OCI-M1 (cell line): ENCODE measurements at regions not wholly inside any gene's neighbourhood (a gene's known extent, or its start where the extent isn't known, plus 50 kb on each side); places are given as distances from the start of the nearest gene placed in this dataset.
A peak's percentile ranks its signal among the peaks of the same experiment; 100 is the strongest.
"Not testable (repeated sequence)": the region's sequence is repeated elsewhere in the genome, so short reads cannot be mapped to it uniquely, and the experiment has no call there.

Source experiments
- DNase-seq: peaks from one replicate; lab custom pipeline; 2025; lab: John Stamatoyannopoulos, UW

DNA sequence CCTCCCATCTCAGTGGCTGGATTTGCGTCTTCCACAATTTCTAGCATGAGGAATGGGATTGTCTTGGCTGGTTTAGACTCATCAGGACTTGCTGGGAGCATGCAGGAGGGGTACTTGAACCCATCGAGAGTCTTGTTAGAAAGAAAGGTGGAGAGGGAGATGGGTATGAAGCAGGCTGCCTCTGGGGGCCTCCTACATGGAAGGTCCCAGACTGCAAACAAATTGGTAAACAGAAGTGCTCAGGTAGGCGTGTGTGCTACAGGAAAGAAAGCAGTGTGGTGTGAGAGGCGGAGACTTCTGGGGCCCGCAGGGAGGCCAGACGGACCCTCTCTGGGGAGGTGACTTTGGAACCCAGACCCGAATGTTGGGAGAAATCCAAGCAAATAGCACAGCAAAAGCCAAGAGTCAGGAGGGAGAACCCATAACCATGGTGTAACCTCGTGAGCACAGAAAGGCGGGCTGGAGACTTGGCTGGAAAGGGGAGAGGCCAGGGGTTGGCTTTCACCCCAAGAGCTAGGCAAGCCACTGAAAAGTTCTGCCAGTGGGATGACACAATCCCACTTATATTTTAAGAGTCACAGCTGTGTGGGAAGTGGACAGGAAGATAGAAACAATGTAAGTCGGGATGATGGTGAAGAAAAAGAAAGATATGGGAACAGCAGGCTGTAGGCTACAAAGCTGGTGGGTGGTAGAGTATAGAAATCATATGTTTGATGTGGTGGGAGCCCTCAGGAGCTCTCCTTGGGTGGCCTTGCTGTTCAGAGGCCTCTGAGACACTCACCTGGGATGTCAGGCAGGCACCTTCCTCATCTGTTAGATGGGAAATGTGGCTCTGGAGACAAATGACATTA, 130.1 kb upstream of the PRR20G start:
- no peak for DNase-seq

- DNase-seq, result no peak
These were observed 126.0 kb upstream of the PRR20G start for GRCh38 chr3:127413871-127414270.

- no peak for DNase-seq
These were observed 125.5 kb upstream of the PRR20G start for GRCh38 chr3:127413318-127413673.

DNA sequence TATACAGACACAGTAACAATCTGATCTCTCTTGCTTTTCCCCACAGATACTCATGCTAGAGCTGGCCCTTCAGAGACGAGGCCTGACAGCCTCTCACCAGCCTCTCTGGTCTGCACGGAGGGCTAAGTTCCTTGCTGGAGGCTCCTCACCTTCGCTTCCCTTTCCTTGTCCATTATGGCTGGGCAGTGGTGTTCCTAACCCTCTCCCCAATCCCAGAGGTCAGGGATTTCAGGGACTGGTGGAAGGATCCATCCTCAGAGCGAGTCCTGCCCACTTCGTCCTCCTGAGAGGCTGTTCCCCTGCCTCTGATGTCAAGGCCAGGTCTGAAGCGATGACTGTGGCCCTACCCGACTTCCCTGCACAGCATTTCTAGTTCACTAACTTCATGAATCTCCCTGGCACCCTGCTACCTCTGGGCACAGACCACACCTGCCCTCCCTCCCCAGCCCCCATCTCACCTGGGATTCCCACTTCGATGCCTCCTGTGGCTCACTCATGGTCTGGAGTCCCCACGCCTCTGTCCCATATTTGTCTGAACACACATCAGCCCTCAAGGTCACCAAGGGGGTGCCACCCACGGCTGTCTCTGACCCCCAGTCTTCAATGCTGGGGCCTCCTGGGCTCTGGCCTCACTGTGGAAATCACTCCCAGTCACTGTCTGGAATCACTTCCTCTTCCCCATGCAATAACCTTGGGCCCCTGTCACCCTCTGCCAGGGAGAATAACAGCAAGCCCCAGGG, 124.9 kb upstream of the PRR20G start:
- no peak for DNase-seq

- not testable (repeated sequence) for DNase-seq
These were observed 124.0 kb upstream of the PRR20G start for GRCh38 chr3:127411875-127412274.

GRCh38 chr3:127411083-127411727, 123.4 kb upstream of the PRR20G start:
- DNase-seq, result peak; percentile 55

DNA sequence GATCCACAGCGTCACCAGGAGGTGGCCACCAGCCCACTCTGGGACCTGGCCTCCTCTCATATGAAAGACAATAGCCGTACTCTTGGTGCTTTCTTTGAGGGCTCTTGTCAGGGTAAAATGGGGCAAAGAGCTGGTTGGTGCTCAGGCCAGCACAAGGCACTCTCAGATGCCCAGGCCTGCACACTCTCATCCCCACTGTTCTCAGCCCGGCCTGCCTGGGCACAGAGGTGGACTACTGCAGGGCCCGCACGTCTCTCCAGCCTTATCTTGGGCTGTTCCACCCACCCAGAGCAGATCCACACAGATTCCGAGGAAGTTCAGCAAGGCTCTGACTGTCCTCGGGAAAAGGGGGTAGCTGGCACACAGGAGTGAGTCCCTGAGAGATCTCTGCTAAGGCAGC, 122.8 kb upstream of the PRR20G start:
- DNase-seq, result no peak

DNA sequence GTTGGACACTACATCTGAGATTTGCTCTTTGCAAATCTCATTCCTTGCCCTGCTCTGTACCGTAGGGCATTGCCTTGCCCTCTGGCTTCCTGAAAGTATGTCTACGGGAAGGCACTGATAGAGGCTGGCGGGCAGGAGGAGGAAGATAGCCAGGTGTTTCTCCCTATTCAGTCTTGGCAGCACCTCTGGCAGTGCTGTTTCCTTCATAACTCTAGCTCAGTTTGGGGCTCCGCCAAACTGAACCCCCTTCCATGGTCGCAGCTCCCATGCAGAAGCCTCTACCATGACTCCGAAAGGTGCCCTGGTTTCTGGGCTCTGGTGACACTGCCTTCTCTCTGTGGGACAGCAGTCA, 122.3 kb upstream of the PRR20G start:
- DNase-seq, result no peak

DNA sequence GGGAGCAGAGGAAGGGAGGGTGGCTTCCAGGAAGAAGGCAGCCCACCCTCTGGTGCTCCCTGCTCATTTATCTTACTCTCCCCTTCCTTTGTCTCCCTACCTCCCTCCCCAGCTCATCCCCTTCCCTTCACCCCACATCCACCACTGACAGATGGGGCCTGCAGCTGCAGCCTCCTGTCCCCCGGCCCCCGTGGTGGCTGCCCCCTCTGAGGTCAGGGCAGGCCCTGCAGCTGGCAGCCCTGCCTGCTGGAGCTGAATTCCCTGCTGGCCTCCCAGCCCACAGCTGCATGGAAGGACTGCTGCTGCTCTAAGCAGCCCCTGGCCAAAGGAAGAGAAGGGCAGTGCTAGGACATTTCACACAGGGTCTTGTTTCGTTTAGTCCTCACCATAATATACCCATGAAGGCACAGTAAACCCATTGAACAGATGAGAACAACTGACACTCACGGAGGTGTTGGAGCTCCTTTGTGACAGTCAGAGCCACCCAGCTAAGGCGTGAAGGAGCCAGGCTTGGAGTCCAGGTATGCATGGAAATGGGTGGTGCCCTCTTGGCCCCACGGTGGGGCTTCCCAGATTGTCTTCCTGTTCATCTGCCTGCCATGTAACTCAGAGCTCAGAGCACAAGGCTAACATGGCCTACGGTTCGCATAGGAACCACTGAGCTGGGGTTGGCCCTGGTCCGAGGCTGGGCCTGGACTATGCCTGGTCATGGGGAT, 121.7 kb upstream of the PRR20G start:
- no peak for DNase-seq

DNA sequence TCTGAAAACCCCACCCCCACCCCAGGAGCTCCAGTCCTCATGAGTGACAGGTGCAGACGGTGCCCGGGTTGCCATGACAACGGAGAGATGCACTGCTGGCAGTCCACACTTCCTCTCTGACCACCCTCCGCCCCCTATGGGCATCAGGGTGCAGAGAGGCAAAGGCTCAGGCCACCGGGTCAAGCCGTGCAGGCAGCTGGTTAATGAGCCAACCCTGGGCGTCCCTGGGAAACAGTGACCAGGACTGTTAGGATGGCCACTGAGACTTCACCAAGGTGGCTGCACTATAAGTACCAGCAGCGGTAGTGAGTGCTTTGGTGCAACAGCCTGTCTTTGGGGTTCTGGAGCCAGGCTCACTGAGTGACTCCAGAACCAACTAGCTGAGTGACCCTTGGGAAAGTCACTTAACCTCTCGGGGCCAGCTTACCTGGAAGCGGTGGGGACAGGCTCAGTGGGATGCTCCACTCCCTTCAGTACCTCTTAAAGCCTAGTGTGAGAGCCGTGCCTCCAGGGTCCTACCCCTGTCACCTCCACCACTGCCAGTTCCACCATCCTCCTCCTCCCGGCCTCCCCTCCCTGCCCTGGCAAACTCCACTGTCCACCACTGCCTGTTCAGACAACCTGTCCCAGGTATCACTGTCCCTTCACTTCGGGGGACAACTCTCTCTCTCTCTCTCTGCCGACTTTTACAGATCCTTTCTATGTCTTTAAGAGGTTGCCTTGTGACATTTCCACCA, 121.0 kb upstream of the PRR20G start:
- no peak for DNase-seq

- DNase-seq, result no peak
These were observed 120.3 kb upstream of the PRR20G start for GRCh38 chr3:127408022-127408683.

GRCh38 chr3:127407026-127407939, 119.4 kb upstream of the PRR20G start:
- DNase-seq, result no peak

DNA sequence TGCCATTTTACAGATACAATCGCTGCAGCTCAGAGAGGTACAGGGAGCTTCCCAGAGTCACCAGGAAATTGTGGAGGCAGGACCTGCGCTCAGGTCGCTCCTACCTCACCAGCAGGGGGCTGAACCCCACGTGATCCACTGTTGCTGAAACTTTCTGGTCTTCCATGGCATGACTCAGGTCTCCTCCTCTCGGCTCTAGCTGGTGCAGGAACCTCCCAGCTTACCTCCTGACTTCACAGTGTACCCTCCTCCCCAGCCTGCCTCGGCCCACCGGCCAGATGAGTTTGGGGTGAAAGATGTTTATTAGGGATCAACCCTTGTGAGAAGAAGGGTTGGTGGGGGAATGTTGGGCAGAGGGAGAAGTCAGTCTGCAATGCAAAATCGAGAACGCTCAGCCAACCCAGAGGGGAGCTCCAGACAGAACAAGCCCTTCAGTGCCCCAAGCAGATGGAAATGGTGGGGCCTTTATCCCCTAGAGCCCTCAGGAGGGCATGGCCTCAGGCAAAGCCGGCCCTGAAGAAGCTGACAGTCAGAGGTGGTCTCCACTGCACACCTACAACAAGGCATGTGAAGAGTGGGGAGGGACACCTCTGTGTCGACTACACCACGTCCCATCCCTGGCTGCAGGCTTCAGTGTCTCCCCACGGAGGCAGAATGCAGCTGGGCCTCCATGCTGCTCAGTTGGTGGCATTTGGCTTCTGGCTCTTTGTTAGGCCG, 118.6 kb upstream of the PRR20G start:
- DNase-seq, result peak; percentile 29

- no peak for DNase-seq
These were observed 117.9 kb upstream of the PRR20G start for GRCh38 chr3:127405791-127406190.

DNA sequence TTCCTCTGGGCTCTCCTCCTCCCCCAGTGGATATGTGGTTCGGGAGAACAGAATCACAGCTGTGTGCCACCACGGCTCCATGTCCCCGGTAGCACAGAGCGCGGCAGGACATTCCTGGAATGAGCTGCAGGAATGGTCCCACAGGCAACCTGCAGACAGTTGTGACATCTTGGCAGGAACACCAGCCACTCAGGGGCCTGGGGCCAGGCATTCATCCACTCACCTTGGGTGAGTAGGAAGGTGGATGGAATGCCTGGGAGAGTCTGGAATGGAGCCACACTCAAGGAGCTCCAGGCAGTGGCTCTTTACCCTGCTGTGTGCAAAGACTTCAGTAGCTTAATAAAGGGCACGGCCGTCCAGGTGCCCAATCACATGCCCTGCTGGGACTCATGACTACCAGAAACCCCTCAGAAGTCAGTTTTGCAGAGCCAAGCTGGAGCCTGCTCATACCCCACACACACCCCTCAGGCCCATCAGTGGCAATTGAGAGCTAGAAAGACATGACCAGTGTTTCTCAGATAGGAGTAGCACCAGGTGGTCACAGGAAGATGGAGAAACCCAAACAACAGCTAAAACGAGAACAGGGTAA, 117.3 kb upstream of the PRR20G start:
- DNase-seq, result no peak

GRCh38 chr3:127404221-127405009, 116.6 kb upstream of the PRR20G start:
- no peak for DNase-seq

DNA sequence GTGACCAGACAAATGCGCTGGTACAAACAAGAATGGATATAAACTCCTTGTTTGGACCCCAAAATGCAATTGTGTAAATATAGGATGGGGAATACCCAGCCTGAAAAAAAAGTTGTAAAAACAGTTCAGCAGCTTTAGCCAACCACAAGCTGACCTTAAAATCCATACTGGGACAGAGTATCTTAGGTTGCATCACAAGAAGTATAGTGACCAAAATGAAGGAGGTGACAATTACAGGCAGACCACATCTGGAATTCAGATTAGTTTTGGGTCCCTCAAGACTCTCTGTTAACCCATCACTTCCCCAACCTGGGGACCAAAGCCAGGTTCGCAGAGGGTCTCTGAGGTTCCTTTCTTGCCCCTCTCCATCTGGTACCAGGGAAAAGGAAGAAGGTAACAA, 115.9 kb upstream of the PRR20G start:
- DNase-seq, result no peak

- no peak for DNase-seq
These were observed 111.3 kb upstream of the PRR20G start for GRCh38 chr3:127399154-127399553.
